Fibroblast of the aortic adventitia (primary cell): ENCODE measurements at regions not wholly inside any gene's neighbourhood (a gene's known extent, or its start where the extent isn't known, plus 50 kb on each side); places are given as distances from the start of the nearest gene placed in this dataset.
A peak's percentile ranks its signal among the peaks of the same experiment; 100 is the strongest.
"Not testable (repeated sequence)": the region's sequence is repeated elsewhere in the genome, so short reads cannot be mapped to it uniquely, and the experiment has no call there.

Experiments used
- DNase-seq: peaks from one replicate; pipeline ENCODE4 v3.0.0-alpha.2; 2010; ENCODE audit warnings: low read depth
- H3K4me3 ChIP-seq: 2 replicates; pipeline ENCODE4 v1.5.1; 2011; ENCODE audit warnings: low read depth, mild to moderate bottlenecking, control low read depth, low read length, moderate library complexity
- CTCF ChIP-seq: IDR thresholded peaks from 2 replicates; pipeline ENCODE4 v1.5.1; 2011; ENCODE audit warnings: mild to moderate bottlenecking, low read length, control low read depth, inconsistent platforms; ENCODE audit not compliant: insufficient read depth

DNA sequence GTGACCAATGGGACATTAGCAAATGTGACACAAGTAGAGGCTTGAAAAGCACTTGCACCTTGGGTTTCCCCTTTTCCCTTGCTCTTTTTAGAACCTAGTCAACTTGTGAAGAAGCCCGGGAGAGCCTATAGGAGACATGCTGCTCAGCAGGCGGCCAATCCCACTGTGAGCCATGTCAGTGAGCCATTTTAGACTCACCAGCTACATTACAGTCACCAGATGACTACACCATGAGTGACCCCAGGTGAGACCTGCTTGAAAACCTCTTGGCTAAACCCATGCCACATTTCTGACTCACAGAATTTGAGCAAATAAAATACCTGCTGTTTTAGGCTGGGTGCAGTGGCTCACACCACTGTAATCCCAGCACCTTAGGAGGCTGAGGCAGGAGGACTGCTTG, 317.5 kb downstream of the KLF12 start:
- no peak overlapping the region for H3K4me3 ChIP-seq
- DNase-seq: no peak
- TF ChIP-seq CTCF: no peak

- no peak for DNase-seq
- H3K4me3 ChIP-seq: no peak overlapping the region
- TF ChIP-seq CTCF: no peak
Observed at GRCh38 chr13:73815796-73816195, 318.4 kb downstream of the KLF12 start.

DNA sequence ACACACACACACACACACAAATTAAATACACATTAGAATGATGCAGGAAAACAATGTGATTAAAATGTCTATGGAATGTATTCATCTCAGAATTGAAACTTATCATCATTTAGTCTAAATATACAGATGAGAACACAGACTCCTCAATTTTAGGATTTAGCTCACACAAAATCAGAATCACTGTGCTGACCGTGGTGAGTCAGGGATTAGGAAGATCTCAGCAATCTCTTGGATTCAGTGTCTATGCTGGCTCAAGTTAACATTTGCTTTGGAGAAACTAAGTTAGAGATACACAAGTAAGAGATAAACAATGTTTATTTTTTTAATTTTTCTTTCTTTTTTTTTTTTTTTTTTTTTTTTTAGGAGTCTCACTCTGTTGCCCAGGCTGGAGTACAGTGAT, 323.6 kb downstream of the KLF12 start:
- TF ChIP-seq CTCF: no peak
- no peak overlapping the region for H3K4me3 ChIP-seq
- no peak for DNase-seq

DNA sequence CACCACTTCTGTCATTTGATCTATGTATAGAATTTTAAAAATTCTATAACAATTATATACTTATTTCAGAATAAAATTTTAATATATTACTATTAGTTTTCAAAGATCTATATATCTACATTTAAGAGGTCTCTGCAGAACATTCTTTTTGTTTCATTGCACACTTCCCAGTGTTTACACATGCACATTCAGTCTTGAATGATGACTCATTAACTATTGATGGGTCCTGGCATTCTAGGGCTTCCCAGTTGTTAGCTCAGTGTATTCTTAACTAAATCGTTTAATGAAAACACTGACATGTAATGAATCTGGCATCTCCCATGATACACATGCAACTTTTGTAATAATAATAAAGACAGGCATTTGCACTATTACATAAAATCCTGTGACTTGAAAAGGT, 324.6 kb downstream of the KLF12 start:
- DNase-seq: peak; percentile 20
- no peak overlapping the region for H3K4me3 ChIP-seq
- no peak for TF ChIP-seq CTCF

DNA sequence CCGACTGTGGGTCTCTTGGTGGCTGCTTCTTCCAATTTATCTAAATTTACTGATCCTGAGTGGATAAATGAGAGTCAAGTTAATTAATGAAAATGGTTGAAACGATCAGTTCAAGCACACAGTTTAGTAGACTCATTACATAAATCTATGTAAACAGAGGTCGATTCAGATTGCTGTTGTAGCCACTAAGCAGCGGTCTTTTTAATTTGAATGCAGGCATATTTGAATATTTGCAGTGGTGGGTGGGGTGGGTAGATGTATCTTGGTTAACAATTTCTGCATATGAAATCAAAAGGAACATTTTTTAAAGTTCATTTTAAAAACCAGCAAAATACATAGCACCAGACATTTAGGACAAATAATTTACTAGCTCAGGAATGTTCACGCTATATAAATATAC, 325.9 kb downstream of the KLF12 start:
- no peak overlapping the region for H3K4me3 ChIP-seq
- no peak for DNase-seq
- no peak for TF ChIP-seq CTCF

GRCh38 chr13:73805326-73805958, 328.8 kb downstream of the KLF12 start:
- DNase-seq: not testable (repeated sequence)

GRCh38 chr13:73803997-73804396, 330.2 kb downstream of the KLF12 start:
- no peak for TF ChIP-seq CTCF
- no peak for DNase-seq
- no peak overlapping the region for H3K4me3 ChIP-seq

More at GRCh38 chr13:73805326-73805958, 328.8 kb downstream of the KLF12 start:
- H3K4me3 ChIP-seq: not testable (repeated sequence)
